Gastroesophageal sphincter (tissue), 4 donors: ENCODE measurements at regions not wholly inside any gene's neighbourhood (a gene's known extent, or its start where the extent isn't known, plus 50 kb on each side); places are given as distances from the start of the nearest gene placed in this dataset.

Experiments
- ATAC-seq: fragments of 150-250 bp; one replicate; pipeline ENCODE4 v1.9.1; 2016; ENCODE audit warnings: mild to moderate bottlenecking, moderate library complexity
- H3K27ac ChIP-seq, 4 donors: fragments of 200-600 bp; sonication (generic) in 3 of 4; 1 replicate in 3 of 4; 2 replicates in 1 of 4; pipeline ENCODE4 v1.5.1; 2016 to 2019
- H3K27me3 ChIP-seq: fragments of 200-600 bp; sonication (generic); one replicate; pipeline ENCODE4 v1.5.1; 2019
- H3K36me3 ChIP-seq, 2 donors: fragments of 200-600 bp; sonication (generic); one replicate each; pipeline ENCODE4 v1.5.1; 2019; ENCODE audit warnings: control low read depth in 1 of 2
- H3K4me1 ChIP-seq, 3 donors: fragments of 200-600 bp; sonication (generic); 1 replicate in 2 of 3; 2 replicates in 1 of 3; pipeline ENCODE4 v1.5.1; 2016 to 2019; ENCODE audit warnings: control low read depth in 2 of 3
- H3K4me3 ChIP-seq, 2 donors: fragments of 200-600 bp; sonication (generic); one replicate each; pipeline ENCODE4 v1.5.1; 2019; ENCODE audit warnings: mild to moderate bottlenecking in 1 of 2, moderate library complexity in 1 of 2
- H3K9me3 ChIP-seq, 3 donors: fragments of 200-600 bp; sonication (generic); one replicate each; pipeline ENCODE4 v1.5.1; 2017 to 2019; ENCODE audit warnings: control low read depth in 2 of 3
- CTCF ChIP-seq, 4 experiments: fragments of 200-600 bp in 2 of 4; fragments of 450-650 bp in 2 of 4; sonication (generic) in 1 of 4; IDR thresholded peaks; one replicate each; pipeline ENCODE4 v1.5.1; 2017 to 2019; ENCODE audit warnings: antibody characterized with exemption in 4 of 4, mild to moderate bottlenecking in 2 of 4, moderate library complexity in 2 of 4
- EP300 ChIP-seq: sonication (generic); formaldehyde crosslinking; IDR thresholded peaks from one replicate; pipeline ENCODE4 v1.6.1; 2017; ENCODE audit warnings: antibody characterized with exemption, mild to moderate bottlenecking
- POLR2A ChIP-seq, 2 donors: fragments of 450-650 bp; IDR thresholded peaks; one replicate each; pipeline ENCODE4 v1.6.1; 2017; ENCODE audit warnings: antibody characterized with exemption in 2 of 2, mild to moderate bottlenecking in 2 of 2, moderate library complexity in 1 of 2
- POLR2AphosphoS5 ChIP-seq: sonication (generic); formaldehyde crosslinking; IDR thresholded peaks from one replicate; pipeline ENCODE4 v1.6.1; 2017; ENCODE audit warnings: antibody characterized with exemption
- WGBS, 2 donors: methylation state at CpG; one replicate each; pipeline ENCODE4 v1.1.5; 2018; ENCODE audit warnings: low coverage in 1 of 2; 5-methylcytosine and 5-hydroxymethylcytosine counted together

- no peaks in the 10 kb centered on the region for H3K27me3 ChIP-seq
- no peak for ATAC-seq
- H3K27ac ChIP-seq, result no peak overlapping the region
- 76 to 80% methylated on average over 4 to 5 of the region's 5 CpGs for WGBS, 2 donors
- TF ChIP-seq POLR2A (IDR thresholded peaks at IDR 0.05) (no peak), POLR2AphosphoS5 (no peak), CTCF (IDR thresholded peaks at IDR 0.05) (no peak), EP300 (no peak)
- H3K36me3 ChIP-seq, result no peaks in the 10 kb centered on the region
- H3K4me1 ChIP-seq, result no peaks in the 10 kb centered on the region
- no peak overlapping the region for H3K4me3 ChIP-seq
- H3K9me3 ChIP-seq, result no peaks in the 10 kb centered on the region
These were observed 532.0 kb downstream of the CDH11 start for GRCh38 chr16:64589836-64590235.

- Histone ChIP-seq H3K9me3 (no peaks in the 10 kb centered on the region), H3K27me3 (no peaks in the 10 kb centered on the region), H3K36me3 (no peaks in the 10 kb centered on the region), H3K4me1 (no peaks in the 10 kb centered on the region), H3K4me3 (no peak overlapping the region), H3K27ac (no peak overlapping the region)
- WGBS, 2 donors, result 15 to 37% methylated on average over 3 of the region's 3 CpGs
- TF ChIP-seq EP300 (no peak), POLR2AphosphoS5 (no peak), POLR2A (IDR thresholded peaks at IDR 0.05) (no peak), CTCF (IDR thresholded peaks at IDR 0.05) (no peak)
- no peak for ATAC-seq
These were observed 535.1 kb downstream of the CDH11 start for GRCh38 chr16:64586781-64587180.

GRCh38 chr16:64585367-64585766 lies 536.5 kb downstream of the CDH11 start:
- TF ChIP-seq EP300 (no peak), CTCF (IDR thresholded peaks at IDR 0.05) (no peak), POLR2AphosphoS5 (no peak), POLR2A (IDR thresholded peaks at IDR 0.05) (no peak)
- no peak overlapping the region for H3K27ac ChIP-seq
- ATAC-seq, result no peak

GRCh38 chr16:64580558-64580957 lies 541.3 kb downstream of the CDH11 start:
- WGBS, 2 donors, result 84 to 100% methylated on average over 2 to 4 of the region's 7 CpGs
- Histone ChIP-seq H3K27me3 (no peaks in the 10 kb centered on the region), H3K9me3 (no peaks in the 10 kb centered on the region), H3K27ac (no peak overlapping the region), H3K4me3 (no peak overlapping the region), H3K4me1 (no peaks in the 10 kb centered on the region), H3K36me3 (no peaks in the 10 kb centered on the region)
- no peak for ATAC-seq
- no peak for TF ChIP-seq EP300
- TF ChIP-seq POLR2AphosphoS5, result no peak
- TF ChIP-seq CTCF (IDR thresholded peaks at IDR 0.05), result no peak
- no peak for TF ChIP-seq POLR2A (IDR thresholded peaks at IDR 0.05)

More at GRCh38 chr16:64585367-64585766, 536.5 kb downstream of the CDH11 start:
- H3K4me3 ChIP-seq, result no peak overlapping the region
- H3K4me1 ChIP-seq, result no peaks in the 10 kb centered on the region
- no peaks in the 10 kb centered on the region for H3K36me3 ChIP-seq
- H3K27me3 ChIP-seq, result no peaks in the 10 kb centered on the region
- H3K9me3 ChIP-seq, result no peaks in the 10 kb centered on the region

- WGBS, 2 donors, result 95 to 100% methylated on average over 2 of the region's 2 CpGs
- no peak for TF ChIP-seq POLR2A (IDR thresholded peaks at IDR 0.05)
- no peak for TF ChIP-seq EP300
- TF ChIP-seq CTCF (IDR thresholded peaks at IDR 0.05), result no peak
- TF ChIP-seq POLR2AphosphoS5, result no peak
- no peak for ATAC-seq
These were observed 542.2 kb downstream of the CDH11 start for GRCh38 chr16:64579712-64580111.

More at GRCh38 chr16:64579712-64580111, 542.2 kb downstream of the CDH11 start:
- Histone ChIP-seq H3K27ac (no peak overlapping the region), H3K4me1 (no peaks in the 10 kb centered on the region), H3K4me3 (no peak overlapping the region), H3K27me3 (no peaks in the 10 kb centered on the region), H3K9me3 (no peaks in the 10 kb centered on the region), H3K36me3 (no peaks in the 10 kb centered on the region)
